ENCODE measurements at regions not wholly inside any gene's neighbourhood (a gene's known extent, or its start where the extent isn't known, plus 50 kb on each side); places are given as distances from the start of the nearest gene placed in this dataset.

GRCh38 chr9:88870627-88871026 lies 120.6 kb upstream of the S1PR3 start:
- no peaks in the 10 kb centered on the region for H3K79me2 ChIP-seq (ENCODE audit: insufficient read depth, low read depth)
- no peaks in the 10 kb centered on the region for H3K4me1 ChIP-seq (ENCODE audit: low read depth, poor library complexity, severe bottlenecking)
- H2AFZ ChIP-seq (ENCODE audit: low read depth), result no peak overlapping the region

GRCh38 chr9:88871669-88872068 lies 119.6 kb upstream of the S1PR3 start:
- Histone ChIP-seq H3K27me3 (ENCODE audit: insufficient read depth, low read depth) (no peaks in the 10 kb centered on the region), H4K20me1 (ENCODE audit: insufficient read depth) (no peaks in the 10 kb centered on the region), H3K79me2 (ENCODE audit: insufficient read depth, low read depth) (no peaks in the 10 kb centered on the region), H3K4me3 (IDR thresholded peaks at IDR 0.05; ENCODE audit: insufficient read depth, low read depth, low read length) (no peak overlapping the region), H3K27ac (no peak overlapping the region), H2AFZ (ENCODE audit: low read depth) (no peak overlapping the region), H3K4me2 (no peak overlapping the region), H3K4me1 (ENCODE audit: low read depth, poor library complexity, severe bottlenecking) (no peaks in the 10 kb centered on the region), H3K36me3 (ENCODE audit: insufficient read depth) (no peaks in the 10 kb centered on the region), H3K9ac (no peak overlapping the region)
- TF ChIP-seq CTCF (conservative IDR thresholded peaks at IDR 0.05; ENCODE audit: low read depth, low read length), result no peak

More at GRCh38 chr9:88870627-88871026, 120.6 kb upstream of the S1PR3 start:
- H4K20me1 ChIP-seq (ENCODE audit: insufficient read depth), result no peaks in the 10 kb centered on the region
- H3K27ac ChIP-seq, result no peak overlapping the region
- no peak overlapping the region for H3K4me3 ChIP-seq (IDR thresholded peaks at IDR 0.05; ENCODE audit: insufficient read depth, low read depth, low read length)
- H3K9ac ChIP-seq, result no peak overlapping the region
- no peak for TF ChIP-seq CTCF (conservative IDR thresholded peaks at IDR 0.05; ENCODE audit: low read depth, low read length)
- H3K4me2 ChIP-seq, result no peak overlapping the region
- H3K27me3 ChIP-seq (ENCODE audit: insufficient read depth, low read depth), result no peaks in the 10 kb centered on the region
- H3K36me3 ChIP-seq (ENCODE audit: insufficient read depth), result no peaks in the 10 kb centered on the region

DNA sequence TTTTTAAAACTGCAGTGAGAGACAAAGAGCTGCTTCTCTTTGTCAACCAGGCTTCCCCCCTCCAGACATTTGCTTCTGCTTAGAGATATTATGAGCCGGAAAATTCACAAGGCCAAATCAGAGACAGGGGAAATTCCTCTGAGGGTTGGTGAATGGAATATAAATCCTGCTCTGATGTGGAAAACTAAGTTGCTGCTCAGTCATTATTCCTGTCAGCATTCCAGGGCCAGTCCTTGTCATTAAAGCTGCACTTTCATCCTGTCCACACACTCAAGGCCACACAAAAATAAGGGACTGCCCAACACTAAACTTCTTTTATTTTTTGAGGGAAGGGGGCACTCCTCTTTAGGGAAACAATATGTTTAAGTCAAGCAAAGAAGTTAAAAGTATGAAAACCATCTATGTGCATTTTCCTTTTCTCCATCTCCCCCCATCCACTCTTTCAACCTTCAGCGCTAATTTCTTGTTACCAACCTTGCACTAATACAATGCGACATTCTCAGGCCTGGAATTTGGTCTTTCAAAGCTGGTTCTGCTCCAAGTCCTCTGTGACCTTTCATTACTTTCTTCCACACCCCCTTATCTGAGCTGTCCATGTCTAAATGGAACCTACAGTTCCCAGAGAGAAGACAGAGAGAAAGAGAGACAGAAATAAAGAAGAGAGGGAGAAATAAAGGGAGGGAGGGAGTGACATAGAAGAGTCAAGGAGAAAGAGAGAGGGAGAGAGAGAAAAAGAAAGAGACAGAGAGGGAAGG lies 118.9 kb upstream of the S1PR3 start:
- no peaks in the 10 kb centered on the region for H3K79me2 ChIP-seq (ENCODE audit: insufficient read depth, low read depth)
- no peaks in the 10 kb centered on the region for H3K36me3 ChIP-seq (ENCODE audit: insufficient read depth)
- no peak for TF ChIP-seq CTCF (conservative IDR thresholded peaks at IDR 0.05; ENCODE audit: low read depth, low read length)
- H3K4me1 ChIP-seq (ENCODE audit: low read depth, poor library complexity, severe bottlenecking), result no peaks in the 10 kb centered on the region
- no peak overlapping the region for H2AFZ ChIP-seq (ENCODE audit: low read depth)
- H3K4me2 ChIP-seq, result no peak overlapping the region
- H4K20me1 ChIP-seq (ENCODE audit: insufficient read depth), result no peaks in the 10 kb centered on the region
- no peak overlapping the region for H3K9ac ChIP-seq
- no peak overlapping the region for H3K4me3 ChIP-seq (IDR thresholded peaks at IDR 0.05; ENCODE audit: insufficient read depth, low read depth, low read length)
- H3K27ac ChIP-seq, result no peak overlapping the region
- no peaks in the 10 kb centered on the region for H3K27me3 ChIP-seq (ENCODE audit: insufficient read depth, low read depth)

GRCh38 chr9:88873635-88874034 lies 117.6 kb upstream of the S1PR3 start:
- no peaks in the 10 kb centered on the region for H3K4me1 ChIP-seq (ENCODE audit: low read depth, poor library complexity, severe bottlenecking)
- no peak for TF ChIP-seq CTCF (conservative IDR thresholded peaks at IDR 0.05; ENCODE audit: low read depth, low read length)

More at GRCh38 chr9:88873635-88874034, 117.6 kb upstream of the S1PR3 start:
- Histone ChIP-seq H3K79me2 (ENCODE audit: insufficient read depth, low read depth) (no peaks in the 10 kb centered on the region), H3K27me3 (ENCODE audit: insufficient read depth, low read depth) (no peaks in the 10 kb centered on the region), H3K4me2 (no peak overlapping the region), H4K20me1 (ENCODE audit: insufficient read depth) (no peaks in the 10 kb centered on the region), H3K4me3 (IDR thresholded peaks at IDR 0.05; ENCODE audit: insufficient read depth, low read depth, low read length) (no peak overlapping the region), H3K9ac (no peak overlapping the region), H2AFZ (ENCODE audit: low read depth) (no peak overlapping the region), H3K27ac (no peak overlapping the region), H3K36me3 (ENCODE audit: insufficient read depth) (no peaks in the 10 kb centered on the region)

All from KMS-11 (cell line).